ENCODE measurements at regions not wholly inside any gene's neighbourhood (a gene's known extent, or its start where the extent isn't known, plus 50 kb on each side); places are given as distances from the start of the nearest gene placed in this dataset.

GRCh38 chr6:105821027-105821426, 265.1 kb upstream of the PRDM1 start:
- TF ChIP-seq CTCF (IDR thresholded peaks at IDR 0.05) (no peak), POLR2A (IDR thresholded peaks at IDR 0.05) (no peak)

Measured in thyroid gland (tissue), 4 donors.